ENCODE measurements at regions not wholly inside any gene's neighbourhood (a gene's known extent, or its start where the extent isn't known, plus 50 kb on each side); places are given as distances from the start of the nearest gene placed in this dataset.

DNA sequence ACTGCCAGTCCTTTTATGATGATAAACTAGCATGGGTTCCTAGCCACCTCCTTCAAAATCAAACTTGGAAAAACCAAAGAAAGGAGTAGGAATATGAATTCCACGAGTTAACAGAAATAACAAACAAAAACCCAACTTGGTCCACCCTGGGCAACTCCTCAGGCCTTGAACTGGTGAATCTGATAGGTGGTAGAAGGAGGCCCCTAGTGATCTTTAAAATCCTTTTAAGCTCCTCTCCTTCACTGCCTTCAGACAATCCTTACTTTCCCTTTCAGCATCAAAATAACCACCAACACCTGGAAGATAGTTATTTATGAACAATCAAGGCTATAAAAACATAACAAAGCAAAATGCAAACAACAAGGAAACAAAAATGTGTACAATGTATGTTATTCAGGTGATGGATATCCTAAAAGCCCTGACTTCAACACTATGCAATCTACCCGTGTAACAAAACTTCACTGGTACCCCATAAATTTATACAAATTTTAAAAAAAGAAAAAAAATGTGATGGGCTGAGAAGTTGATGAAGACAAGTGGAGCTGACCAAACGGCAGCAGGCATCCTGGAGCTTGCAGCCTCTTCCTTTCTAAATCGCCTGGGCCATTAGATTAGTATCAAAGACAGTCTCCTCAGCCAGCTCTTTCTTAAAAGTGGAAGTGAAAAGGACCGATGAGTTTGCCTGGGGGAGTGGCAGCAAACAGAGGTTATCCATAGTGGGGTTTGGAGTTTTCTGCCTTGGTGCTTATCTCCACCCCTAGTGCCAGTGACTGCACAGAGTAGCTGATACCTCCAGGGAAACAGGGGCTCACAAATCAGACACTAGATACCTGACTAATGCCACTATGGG is 179.6 kb downstream of the TMA16 start:
- Histone ChIP-seq H2AFZ (ENCODE audit: low read length) (no peak overlapping the region), H4K5ac (ENCODE audit: insufficient read length, low read depth, low read length) (no peak overlapping the region), H2BK120ac (replicated peaks; ENCODE audit: low read depth, low read length) (no peak overlapping the region), H3K4me1 (replicated peaks in 1 of 4; ENCODE audit: control insufficient read depth in 3 of 4, insufficient read depth in 4 of 4, low read length in 3 of 4) (no peaks in the 10 kb centered on the region), H3K4ac (replicated peaks; ENCODE audit: insufficient read length, low read depth, low read length) (no peak overlapping the region), H3K79me2 (ENCODE audit: control insufficient read depth in 1 of 2, insufficient read depth in 2 of 2, low read length in 2 of 2) (no peaks in the 10 kb centered on the region), H3K9ac (replicated peaks in 1 of 4; ENCODE audit: extremely low read depth in 1 of 4, low read depth in 3 of 4, low read length in 3 of 4) (no peak overlapping the region), H3K27me3 (replicated peaks in 1 of 4; ENCODE audit: control insufficient read depth in 3 of 4, extremely low read depth in 1 of 4, insufficient read depth in 3 of 4, low read length in 3 of 4) (no peaks in the 10 kb centered on the region), H2BK20ac (ENCODE audit: low read length) (no peak overlapping the region), H3K23ac (ENCODE audit: insufficient read length) (no peak overlapping the region), H2BK5ac (ENCODE audit: low read depth, low read length) (no peak overlapping the region), H2BK12ac (ENCODE audit: low read depth, low read length) (no peak overlapping the region), H4K91ac (replicated peaks; ENCODE audit: insufficient read length, low read length) (no peak overlapping the region), H2AK5ac (ENCODE audit: low read depth, low read length) (no peak overlapping the region), H3K4me3 (ENCODE audit: extremely low read depth in 1 of 4, insufficient read depth in 2 of 4, low read depth in 3 of 4, low read length in 4 of 4) (no peak overlapping the region), H3K9me3 (ENCODE audit: insufficient read depth in 2 of 2, low read depth in 1 of 2, low read length in 1 of 2) (no peaks in the 10 kb centered on the region), H3K18ac (ENCODE audit: extremely low read depth, low read length) (no peak overlapping the region), H2BK15ac (ENCODE audit: low read length) (no peak overlapping the region), H4K8ac (ENCODE audit: extremely low read depth, insufficient read depth, low read length) (no peak overlapping the region), H3K14ac (ENCODE audit: insufficient read length) (no peak overlapping the region), H3K79me1 (ENCODE audit: low read depth, low read length) (no peaks in the 10 kb centered on the region), H3K4me2 (ENCODE audit: insufficient read depth in 1 of 2, low read depth in 2 of 2, low read length in 2 of 2) (no peak overlapping the region), H4K20me1 (replicated peaks in 1 of 2; ENCODE audit: control insufficient read depth in 1 of 2, insufficient read depth in 2 of 2, low read length in 2 of 2) (no peaks in the 10 kb centered on the region), H3K56ac (replicated peaks; ENCODE audit: insufficient read length, low read depth, low read length) (no peak overlapping the region), H3K36me3 (ENCODE audit: control insufficient read depth in 2 of 4, insufficient read depth in 4 of 4, low read length in 3 of 4) (no peaks in the 10 kb centered on the region; a peak in 1 of 8 replicates), H3K23me2 (ENCODE audit: low read depth, low read length) (no peaks in the 10 kb centered on the region), H3K27ac (ENCODE audit: low read depth, low read length) (no peak overlapping the region)
- no peak for DNase-seq (ENCODE audit: low read depth in 1 of 2, low spot score in 2 of 2)
- FAIRE-seq, result no peak
- ChIA-PET CTCF (ENCODE audit: partially characterized antibody) (interaction anchor here (1.2 to 4.2 kb wide), 4 partner anchors 96 to 120 kb away, joined by 3 to 41 read pairs (median 5); no protein-coding TSS in a partner anchor), POLR2A (ENCODE audit: partially characterized antibody) (no interaction called here)
- 74% methylated on average over 5 of the region's 5 CpGs; no CpG with 5 or more reads in 1 of the 2 experiments for WGBS, 2 experiments (ENCODE audit: extremely low coverage in 1 of 2, insufficient coverage in 1 of 2, insufficient read length in 1 of 2, insufficient replicate concordance in 2 of 2, low coverage in 1 of 2, low lambda C conversion rate in 2 of 2, missing lambda C conversion rate in 1 of 2)
- TF ChIP-seq RBBP5 (IDR thresholded peaks at IDR 0.05; ENCODE audit: borderline replicate concordance, low read depth, low read length) (no peak), TAF1 (IDR thresholded peaks at IDR 0.05; ENCODE audit: low read depth, low read length) (no peak), TAF7 (optimal IDR thresholded peaks at IDR 0.05; ENCODE audit: borderline replicate concordance, low read depth, low read length) (no peak), SAP30 (IDR thresholded peaks at IDR 0.05; ENCODE audit: insufficient read depth, insufficient replicate concordance, low read length) (no peak), KDM5A (IDR thresholded peaks at IDR 0.05; ENCODE audit: low read length) (no peak), RFX5 (IDR thresholded peaks at IDR 0.05; ENCODE audit: borderline replicate concordance, low read depth, low read length) (no peak), SIN3A (conservative IDR thresholded peaks at IDR 0.05 in 1 of 2, IDR thresholded peaks at IDR 0.05 in 1 of 2; ENCODE audit: low read depth in 1 of 2, low read length in 2 of 2) (no peak), CHD2 (IDR thresholded peaks at IDR 0.05; ENCODE audit: low read length) (no peak), BRCA1 (IDR thresholded peaks at IDR 0.05; ENCODE audit: low read depth, low read length) (no peak)
- TF ChIP-seq, protein P1, sequence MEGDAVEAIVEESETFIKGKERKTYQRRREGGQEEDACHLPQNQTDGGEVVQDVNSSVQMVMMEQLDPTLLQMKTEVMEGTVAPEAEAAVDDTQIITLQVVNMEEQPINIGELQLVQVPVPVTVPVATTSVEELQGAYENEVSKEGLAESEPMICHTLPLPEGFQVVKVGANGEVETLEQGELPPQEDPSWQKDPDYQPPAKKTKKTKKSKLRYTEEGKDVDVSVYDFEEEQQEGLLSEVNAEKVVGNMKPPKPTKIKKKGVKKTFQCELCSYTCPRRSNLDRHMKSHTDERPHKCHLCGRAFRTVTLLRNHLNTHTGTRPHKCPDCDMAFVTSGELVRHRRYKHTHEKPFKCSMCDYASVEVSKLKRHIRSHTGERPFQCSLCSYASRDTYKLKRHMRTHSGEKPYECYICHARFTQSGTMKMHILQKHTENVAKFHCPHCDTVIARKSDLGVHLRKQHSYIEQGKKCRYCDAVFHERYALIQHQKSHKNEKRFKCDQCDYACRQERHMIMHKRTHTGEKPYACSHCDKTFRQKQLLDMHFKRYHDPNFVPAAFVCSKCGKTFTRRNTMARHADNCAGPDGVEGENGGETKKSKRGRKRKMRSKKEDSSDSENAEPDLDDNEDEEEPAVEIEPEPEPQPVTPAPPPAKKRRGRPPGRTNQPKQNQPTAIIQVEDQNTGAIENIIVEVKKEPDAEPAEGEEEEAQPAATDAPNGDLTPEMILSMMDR (IDR thresholded peaks at IDR 0.05; ENCODE audit: control extremely low read depth in 1 of 3, insufficient read depth in 1 of 3, low read depth in 1 of 3, low read length in 3 of 3), result no peak

All from H1 (cell line).